Peyer's patch (tissue), 4 donors: ENCODE measurements at regions not wholly inside any gene's neighbourhood (a gene's known extent, or its start where the extent isn't known, plus 50 kb on each side); places are given as distances from the start of the nearest gene placed in this dataset.

Source experiments
- DNase-seq, 3 donors: peaks; one replicate each; pipeline ENCODE4 v3.0.0-alpha.2; 2017 to 2019
- H3K27ac ChIP-seq, 4 donors: fragments of 200-600 bp; sonication (generic); one replicate each; pipeline ENCODE4 v1.5.1; 2016 to 2019
- H3K27me3 ChIP-seq, 2 donors: fragments of 200-600 bp; sonication (generic); one replicate each; pipeline ENCODE4 v1.5.1; 2019
- H3K36me3 ChIP-seq, 3 donors: fragments of 200-600 bp; sonication (generic); one replicate each; pipeline ENCODE4 v1.5.1; 2016 to 2019
- H3K4me1 ChIP-seq, 4 donors: fragments of 200-600 bp; sonication (generic); one replicate each; pipeline ENCODE4 v1.5.1; 2016 to 2019
- H3K4me3 ChIP-seq, 4 donors: fragments of 200-600 bp; sonication (generic); 1 replicate in 3 of 4; 2 replicates in 1 of 4; pipeline ENCODE4 v1.5.1; 2016 to 2019; ENCODE audit warnings: mild to moderate bottlenecking in 1 of 4
- H3K9me3 ChIP-seq, 4 donors: fragments of 200-600 bp; sonication (generic); one replicate each; pipeline ENCODE4 v1.5.1; 2016 to 2019; ENCODE audit warnings: mild to moderate bottlenecking in 1 of 4
- POLR2A ChIP-seq, 2 donors: fragments of 450-650 bp; IDR thresholded peaks; one replicate each; pipeline ENCODE4 v1.5.1; 2017; ENCODE audit warnings: antibody characterized with exemption in 2 of 2, mild to moderate bottlenecking in 2 of 2, moderate library complexity in 2 of 2
- TF ChIP-seq, protein P1 (sequence below), 6 experiments: fragments of 450-650 bp in 4 of 6; fragments of 200-600 bp in 2 of 6; sonication (generic) in 1 of 6; IDR thresholded peaks; one replicate each; pipeline ENCODE4 v1.5.1; 2017 to 2019; ENCODE audit warnings: antibody characterized with exemption in 6 of 6, mild to moderate bottlenecking in 3 of 6, moderate library complexity in 1 of 6

DNA sequence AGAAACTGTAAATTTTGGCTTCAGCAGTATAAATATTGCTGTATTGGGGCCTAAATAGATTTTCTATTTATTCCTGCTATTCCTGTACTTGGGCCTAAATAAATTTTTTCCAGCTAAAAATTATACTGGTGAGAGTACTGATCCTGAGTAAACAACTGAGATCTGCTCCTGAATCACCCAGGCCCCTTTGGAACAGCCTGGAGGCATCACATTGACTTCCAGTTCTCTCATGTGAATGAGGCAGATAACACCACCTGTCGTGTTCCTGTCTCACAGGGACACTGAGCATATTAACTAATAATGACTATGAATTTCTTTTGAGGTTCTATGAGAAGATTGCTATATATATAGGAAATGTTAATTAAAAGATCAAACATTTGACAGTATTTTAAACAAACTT lies 119.5 kb upstream of the PLCXD3 start:
- no peaks in the 10 kb centered on the region for H3K9me3 ChIP-seq
- H3K36me3 ChIP-seq, result no peaks in the 10 kb centered on the region
- TF ChIP-seq POLR2A (IDR thresholded peaks at IDR 0.05), result no peak
- TF ChIP-seq, protein P1, sequence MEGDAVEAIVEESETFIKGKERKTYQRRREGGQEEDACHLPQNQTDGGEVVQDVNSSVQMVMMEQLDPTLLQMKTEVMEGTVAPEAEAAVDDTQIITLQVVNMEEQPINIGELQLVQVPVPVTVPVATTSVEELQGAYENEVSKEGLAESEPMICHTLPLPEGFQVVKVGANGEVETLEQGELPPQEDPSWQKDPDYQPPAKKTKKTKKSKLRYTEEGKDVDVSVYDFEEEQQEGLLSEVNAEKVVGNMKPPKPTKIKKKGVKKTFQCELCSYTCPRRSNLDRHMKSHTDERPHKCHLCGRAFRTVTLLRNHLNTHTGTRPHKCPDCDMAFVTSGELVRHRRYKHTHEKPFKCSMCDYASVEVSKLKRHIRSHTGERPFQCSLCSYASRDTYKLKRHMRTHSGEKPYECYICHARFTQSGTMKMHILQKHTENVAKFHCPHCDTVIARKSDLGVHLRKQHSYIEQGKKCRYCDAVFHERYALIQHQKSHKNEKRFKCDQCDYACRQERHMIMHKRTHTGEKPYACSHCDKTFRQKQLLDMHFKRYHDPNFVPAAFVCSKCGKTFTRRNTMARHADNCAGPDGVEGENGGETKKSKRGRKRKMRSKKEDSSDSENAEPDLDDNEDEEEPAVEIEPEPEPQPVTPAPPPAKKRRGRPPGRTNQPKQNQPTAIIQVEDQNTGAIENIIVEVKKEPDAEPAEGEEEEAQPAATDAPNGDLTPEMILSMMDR (IDR thresholded peaks at IDR 0.05), result no peak
- H3K4me3 ChIP-seq, result no peak overlapping the region
- no peak overlapping the region for H3K27ac ChIP-seq
- H3K4me1 ChIP-seq, result no peaks in the 10 kb centered on the region
- H3K27me3 ChIP-seq, result no peaks in the 10 kb centered on the region
- no peak for DNase-seq

DNA sequence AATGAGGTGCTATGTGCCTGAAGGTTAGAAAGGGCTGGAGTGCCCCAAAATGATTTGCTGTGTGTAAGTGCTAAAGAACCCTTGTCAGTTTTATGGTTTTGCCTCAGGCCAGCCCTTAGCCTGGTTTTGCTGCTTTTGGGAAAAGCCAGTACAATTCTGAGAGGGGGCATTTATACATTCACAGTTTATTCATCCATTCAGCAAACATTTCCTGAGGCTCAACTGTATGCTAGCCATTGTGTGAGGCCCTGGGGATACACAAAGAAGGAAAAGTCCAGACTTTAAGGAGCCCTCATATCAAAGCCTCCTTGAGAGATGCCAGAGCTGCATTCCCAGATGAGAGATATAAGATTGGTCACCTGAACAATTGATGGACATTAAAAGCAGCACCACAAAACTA lies 115.2 kb upstream of the PLCXD3 start:
- Histone ChIP-seq H3K36me3 (no peaks in the 10 kb centered on the region), H3K27me3 (no peaks in the 10 kb centered on the region), H3K27ac (no peak overlapping the region), H3K9me3 (no peaks in the 10 kb centered on the region), H3K4me3 (no peak overlapping the region), H3K4me1 (no peaks in the 10 kb centered on the region)
- TF ChIP-seq, protein P1 (IDR thresholded peaks at IDR 0.05), result no peak
- TF ChIP-seq POLR2A (IDR thresholded peaks at IDR 0.05), result no peak
- DNase-seq, result no peak

DNA sequence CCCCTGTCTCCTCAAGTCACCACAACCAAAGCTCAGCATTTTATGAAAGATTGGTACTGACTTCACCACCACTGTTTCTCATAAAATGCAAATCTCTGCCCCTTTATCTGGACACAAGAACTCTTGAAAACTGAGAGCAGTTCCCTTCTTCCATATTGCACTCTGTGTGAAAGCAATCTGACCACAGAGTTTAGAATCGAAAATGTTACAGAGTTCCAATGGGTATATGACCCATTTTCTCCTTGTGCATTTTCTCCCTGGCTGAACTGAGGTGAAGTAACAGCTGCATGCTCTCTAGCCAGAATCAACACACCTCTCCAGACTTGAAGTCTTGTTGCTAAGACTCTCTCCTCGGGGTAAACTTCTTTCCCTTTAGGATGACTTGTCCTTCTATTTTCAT lies 111.0 kb upstream of the PLCXD3 start:
- no peak for TF ChIP-seq POLR2A (IDR thresholded peaks at IDR 0.05)
- TF ChIP-seq, protein P1 (IDR thresholded peaks at IDR 0.05), result no peak
- no peaks in the 10 kb centered on the region for H3K36me3 ChIP-seq
- H3K4me3 ChIP-seq, result no peak overlapping the region
- no peak for DNase-seq
- no peaks in the 10 kb centered on the region for H3K27me3 ChIP-seq
- H3K9me3 ChIP-seq, result no peaks in the 10 kb centered on the region
- no peak overlapping the region for H3K27ac ChIP-seq
- H3K4me1 ChIP-seq, result no peaks in the 10 kb centered on the region

DNA sequence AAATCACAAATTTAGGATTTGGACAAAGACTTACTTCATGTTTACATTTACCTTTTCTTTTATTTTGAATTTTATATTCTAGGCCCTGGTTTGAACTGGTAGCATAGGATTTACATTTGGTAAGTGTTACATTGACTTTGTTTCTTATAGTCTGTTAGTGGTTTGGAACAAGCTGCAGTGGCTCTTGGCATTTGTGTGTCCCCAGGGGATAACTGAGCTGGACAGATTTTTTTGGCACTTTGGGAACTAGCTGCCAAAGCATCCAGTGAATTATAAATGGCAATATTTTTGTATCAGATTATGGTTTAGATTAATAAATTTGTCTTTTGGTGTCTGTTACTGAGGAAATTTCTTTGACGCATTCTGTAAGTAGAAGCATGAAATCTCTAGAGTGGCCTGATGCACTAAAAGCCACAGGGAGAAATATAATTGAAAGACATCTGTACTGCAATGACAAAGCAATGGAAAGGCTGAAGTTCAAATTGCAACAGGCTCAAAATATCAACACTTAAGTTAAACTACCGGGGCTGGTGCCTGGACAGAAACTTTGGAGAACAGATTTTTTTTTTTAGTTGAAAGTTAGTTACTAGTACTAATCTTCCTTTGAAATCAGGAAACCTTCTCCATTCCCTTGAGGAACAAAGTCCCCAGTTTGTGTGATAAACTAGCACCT lies 107.6 kb upstream of the PLCXD3 start:
- Histone ChIP-seq H3K36me3 (no peaks in the 10 kb centered on the region), H3K27ac (no peak overlapping the region), H3K4me1 (no peaks in the 10 kb centered on the region), H3K9me3 (no peaks in the 10 kb centered on the region), H3K4me3 (no peak overlapping the region), H3K27me3 (no peaks in the 10 kb centered on the region)
- TF ChIP-seq POLR2A (IDR thresholded peaks at IDR 0.05), result no peak
- TF ChIP-seq, protein P1 (IDR thresholded peaks at IDR 0.05), result no peak
- DNase-seq, result no peak

DNA sequence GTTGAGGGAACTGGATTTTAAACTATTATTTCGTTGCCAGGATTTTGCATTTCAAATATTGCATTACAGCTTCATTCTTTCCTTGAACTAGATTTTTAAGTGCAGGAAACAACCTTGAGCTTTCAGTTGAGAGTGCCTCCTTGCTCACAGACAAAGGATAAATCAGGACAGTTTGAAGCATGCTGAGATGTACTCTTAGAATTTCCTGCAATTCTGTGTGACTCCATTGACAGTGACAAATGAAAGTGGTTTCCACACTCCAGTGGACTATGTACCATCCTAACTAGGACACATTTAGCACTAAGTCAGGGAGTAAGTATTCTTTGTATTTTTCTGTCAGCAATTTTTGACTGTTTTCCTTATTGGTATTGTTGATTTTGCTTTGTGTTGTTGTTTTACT lies 100.0 kb upstream of the PLCXD3 start:
- H3K27ac ChIP-seq, result no peak overlapping the region
- no peaks in the 10 kb centered on the region for H3K36me3 ChIP-seq
- H3K27me3 ChIP-seq, result no peaks in the 10 kb centered on the region
- H3K4me1 ChIP-seq, result no peaks in the 10 kb centered on the region
- no peak for DNase-seq
- TF ChIP-seq, protein P1 (IDR thresholded peaks at IDR 0.05), result no peak
- no peak for TF ChIP-seq POLR2A (IDR thresholded peaks at IDR 0.05)
- H3K9me3 ChIP-seq, result no peaks in the 10 kb centered on the region
- H3K4me3 ChIP-seq, result no peak overlapping the region

DNA sequence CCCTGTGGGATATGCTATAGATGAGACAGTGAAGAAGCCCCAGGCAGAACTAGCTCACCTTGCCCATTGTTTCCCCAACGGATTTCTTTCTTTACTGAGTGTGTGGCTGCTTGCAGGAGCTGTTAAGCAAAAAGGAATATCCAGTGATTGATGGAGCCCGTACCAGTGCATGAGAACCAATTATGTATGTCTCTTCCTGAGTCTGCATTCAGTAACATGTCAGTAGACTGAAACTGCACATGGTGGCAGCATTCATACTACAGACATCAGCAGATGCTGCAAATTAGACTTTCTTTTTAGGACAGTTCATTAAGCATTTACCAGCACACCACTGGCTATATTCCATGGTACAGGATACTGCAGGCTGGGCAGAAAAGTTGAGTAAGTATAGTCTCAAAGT lies 90.3 kb upstream of the PLCXD3 start:
- no peak overlapping the region for H3K4me3 ChIP-seq
- no peaks in the 10 kb centered on the region for H3K36me3 ChIP-seq
- H3K4me1 ChIP-seq, result no peaks in the 10 kb centered on the region
- H3K27ac ChIP-seq, result no peak overlapping the region
- TF ChIP-seq, protein P1 (IDR thresholded peaks at IDR 0.05), result no peak
- no peak for TF ChIP-seq POLR2A (IDR thresholded peaks at IDR 0.05)
- no peak for DNase-seq
- H3K27me3 ChIP-seq, result no peaks in the 10 kb centered on the region
- H3K9me3 ChIP-seq, result no peaks in the 10 kb centered on the region
